Testis (tissue), 2 donors: ENCODE measurements at regions not wholly inside any gene's neighbourhood (a gene's known extent, or its start where the extent isn't known, plus 50 kb on each side); places are given as distances from the start of the nearest gene placed in this dataset.
"Not testable (repeated sequence)": the region's sequence is repeated elsewhere in the genome, so short reads cannot be mapped to it uniquely, and the experiment has no call there.

Experiments
- CTCF ChIP-seq, 3 experiments: fragments of 450-650 bp in 2 of 3; fragments of 200-600 bp in 1 of 3; sonication (generic) in 1 of 3; IDR thresholded peaks; one replicate each; pipeline ENCODE4 v1.5.1; 2016 to 2019; ENCODE audit warnings: antibody characterized with exemption in 3 of 3, mild to moderate bottlenecking in 2 of 3, moderate library complexity in 1 of 3
- POLR2A ChIP-seq: fragments of 450-650 bp; IDR thresholded peaks from one replicate; pipeline ENCODE4 v1.6.1; 2017; ENCODE audit warnings: antibody characterized with exemption, mild to moderate bottlenecking, moderate library complexity

- not testable (repeated sequence) for TF ChIP-seq POLR2A; CTCF (IDR thresholded peaks at IDR 0.05)
Measured at GRCh38 chr5:177929618-177930017, 66.4 kb downstream of the PROP1 start.
